Ovary (tissue), 7 donors: ENCODE measurements at regions not wholly inside any gene's neighbourhood (a gene's known extent, or its start where the extent isn't known, plus 50 kb on each side); places are given as distances from the start of the nearest gene placed in this dataset.

Experiments used
- DNase-seq, 5 donors: peaks; one replicate each; pipeline ENCODE4 v3.0.0-alpha.2; 2019 to 2020
- H3K27ac ChIP-seq, 2 donors: fragments of 200-600 bp; one replicate each; pipeline versions ENCODE4 v1.5.1 to v1.8.0; 2019 to 2022
- H3K27me3 ChIP-seq: fragments of 200-600 bp; one replicate; pipeline ENCODE4 v1.8.0; 2022
- H3K36me3 ChIP-seq: fragments of 200-600 bp; sonication (generic); one replicate; pipeline ENCODE4 v1.5.1; 2019
- H3K4me1 ChIP-seq: one replicate; pipeline ENCODE4 v1.8.1; 2013; ENCODE audit warnings: mild to moderate bottlenecking, moderate library complexity; ENCODE audit not compliant: insufficient read depth
- H3K4me3 ChIP-seq: fragments of 200-600 bp; sonication (generic); one replicate; pipeline ENCODE4 v1.5.1; 2017
- H3K9me3 ChIP-seq, 2 donors: fragments of 200-600 bp in 1 of 2; sonication (generic) in 1 of 2; one replicate each; pipeline versions ENCODE4 v1.5.1 to v1.8.1; 2013 to 2019; ENCODE audit warnings: mild to moderate bottlenecking in 1 of 2, moderate library complexity in 1 of 2
- EP300 ChIP-seq: sonication (generic); formaldehyde crosslinking; IDR thresholded peaks from one replicate; pipeline ENCODE4 v1.6.1; 2017; ENCODE audit warnings: antibody characterized with exemption
- POLR2A ChIP-seq: fragments of 450-650 bp; IDR thresholded peaks from one replicate; pipeline ENCODE4 v1.6.1; 2017; ENCODE audit warnings: antibody characterized with exemption, mild to moderate bottlenecking, moderate library complexity
- WGBS, 3 donors: extraction: QIAGEN DNeasy Blood & Tissue Kit in 1 of 3; methylation state at CpG; one replicate each; pipeline versions ENCODE4 v1.1.5 to v1.1.7; 2013 to 2017; 5-methylcytosine and 5-hydroxymethylcytosine counted together
- intact Hi-C, 4 donors: fragments of 100-400 bp; cut with DNase I; formaldehyde crosslinking; loops; one replicate each; pipeline versions ENCODE4 v1.11.0 to v1.15.1; 2022 to 2023
- TF ChIP-seq, protein P1 (sequence below), 3 donors: fragments of 450-650 bp in 2 of 3; fragments of 200-600 bp in 1 of 3; IDR thresholded peaks; one replicate each; pipeline versions ENCODE4 v1.5.1 to v1.8.0; 2016 to 2022; ENCODE audit warnings: antibody characterized with exemption in 3 of 3, mild to moderate bottlenecking in 1 of 3
- donor health status: DM: no; HTN: no; CAD: no; lungs with moderate emphysema.
- donor health status: DM: no; HTN: no; CAD: no.
- donor health status: Bipolar disorder and iron deficiency.
- donor health status: DM: no; HTN: no; CAD: no.
- donor health status: DM: yes; HTN: yes; CAD: no.

DNA sequence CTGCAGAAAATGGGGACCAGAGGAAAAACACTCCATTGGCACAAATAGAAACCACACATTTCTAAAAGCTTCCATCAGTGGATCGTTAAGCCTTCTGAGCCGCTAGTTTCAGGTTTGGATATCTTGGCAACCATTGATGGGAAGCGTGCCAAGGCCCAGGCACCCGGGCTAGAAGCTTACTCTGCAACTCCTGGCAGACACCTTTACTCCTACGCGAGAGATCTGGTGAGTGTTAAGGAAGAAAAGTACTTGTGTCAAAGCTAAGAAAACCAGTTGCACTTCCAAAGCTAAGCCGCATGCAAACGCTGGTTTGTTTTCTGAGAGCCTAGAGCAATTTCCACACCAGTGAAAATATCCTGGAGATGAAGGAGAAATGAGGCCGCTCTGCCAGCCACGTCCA is 472.4 kb downstream of the PMP22 start:
- WGBS, 3 donors = 60 to 65% (median 64%) methylated on average over 10 of the region's 10 CpGs
- Histone ChIP-seq H3K36me3 (no peaks in the 10 kb centered on the region), H3K27me3 (no peaks in the 10 kb centered on the region), H3K9me3 (no peaks in the 10 kb centered on the region), H3K27ac (no peak overlapping the region), H3K4me3 (no peak overlapping the region), H3K4me1 (no peaks in the 10 kb centered on the region)
- DNase-seq = no peak
- no peak for TF ChIP-seq EP300
- TF ChIP-seq POLR2A = no peak
- TF ChIP-seq, protein P1, sequence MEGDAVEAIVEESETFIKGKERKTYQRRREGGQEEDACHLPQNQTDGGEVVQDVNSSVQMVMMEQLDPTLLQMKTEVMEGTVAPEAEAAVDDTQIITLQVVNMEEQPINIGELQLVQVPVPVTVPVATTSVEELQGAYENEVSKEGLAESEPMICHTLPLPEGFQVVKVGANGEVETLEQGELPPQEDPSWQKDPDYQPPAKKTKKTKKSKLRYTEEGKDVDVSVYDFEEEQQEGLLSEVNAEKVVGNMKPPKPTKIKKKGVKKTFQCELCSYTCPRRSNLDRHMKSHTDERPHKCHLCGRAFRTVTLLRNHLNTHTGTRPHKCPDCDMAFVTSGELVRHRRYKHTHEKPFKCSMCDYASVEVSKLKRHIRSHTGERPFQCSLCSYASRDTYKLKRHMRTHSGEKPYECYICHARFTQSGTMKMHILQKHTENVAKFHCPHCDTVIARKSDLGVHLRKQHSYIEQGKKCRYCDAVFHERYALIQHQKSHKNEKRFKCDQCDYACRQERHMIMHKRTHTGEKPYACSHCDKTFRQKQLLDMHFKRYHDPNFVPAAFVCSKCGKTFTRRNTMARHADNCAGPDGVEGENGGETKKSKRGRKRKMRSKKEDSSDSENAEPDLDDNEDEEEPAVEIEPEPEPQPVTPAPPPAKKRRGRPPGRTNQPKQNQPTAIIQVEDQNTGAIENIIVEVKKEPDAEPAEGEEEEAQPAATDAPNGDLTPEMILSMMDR (IDR thresholded peaks at IDR 0.05) = no peak
- intact Hi-C loops = no loop called here

DNA sequence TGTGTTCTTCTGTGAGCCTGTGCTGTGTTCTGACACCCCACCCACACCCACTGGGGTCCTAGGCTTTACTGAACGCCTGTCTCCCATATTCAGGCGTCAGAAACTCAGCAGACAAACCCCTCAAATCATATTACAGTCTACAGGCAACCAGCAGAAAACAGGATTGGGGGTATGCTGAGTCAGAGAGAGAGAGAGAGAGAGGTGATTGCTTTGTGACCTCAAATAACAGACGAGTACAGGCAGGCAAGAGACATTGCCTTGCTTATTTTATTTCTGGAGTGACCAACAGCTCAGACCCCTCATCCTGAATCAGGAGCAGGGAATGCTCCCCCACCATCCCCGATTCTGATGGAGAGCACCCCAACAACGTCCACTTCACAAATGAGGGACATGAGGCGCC is 473.9 kb downstream of the PMP22 start:
- H3K27me3 ChIP-seq = no peaks in the 10 kb centered on the region
- H3K27ac ChIP-seq = no peak overlapping the region
- H3K9me3 ChIP-seq = no peaks in the 10 kb centered on the region
- no peak for DNase-seq
- no peaks in the 10 kb centered on the region for H3K4me1 ChIP-seq
- no peaks in the 10 kb centered on the region for H3K36me3 ChIP-seq
- no peak for TF ChIP-seq POLR2A
- TF ChIP-seq EP300 = no peak
- TF ChIP-seq, protein P1 (IDR thresholded peaks at IDR 0.05) = no peak
- no peak overlapping the region for H3K4me3 ChIP-seq
- 42 to 66% (median 51%) methylated on average over 6 of the region's 6 CpGs for WGBS, 3 donors
- intact Hi-C loops = no loop called here

DNA sequence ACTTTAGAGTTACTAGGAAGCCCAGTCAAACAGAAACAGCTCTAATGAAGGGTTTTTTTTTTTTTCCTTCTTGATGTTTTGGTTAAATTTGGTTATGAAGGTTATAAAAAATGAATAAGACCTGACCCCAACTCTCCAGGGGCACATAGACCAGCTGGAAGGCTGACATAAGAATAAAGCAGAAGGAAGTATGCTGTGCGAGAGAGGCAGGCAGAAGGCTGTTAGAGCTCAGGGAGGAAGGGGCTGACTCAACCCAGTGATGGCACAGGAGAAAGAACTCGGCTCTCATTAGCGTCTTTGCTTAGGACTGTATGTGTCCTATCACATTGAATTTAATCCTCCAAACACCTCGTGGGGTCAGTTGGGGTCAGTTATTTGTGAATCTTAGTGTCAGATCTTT is 474.6 kb downstream of the PMP22 start:
- Histone ChIP-seq H3K27me3 (no peaks in the 10 kb centered on the region), H3K4me1 (no peaks in the 10 kb centered on the region), H3K36me3 (no peaks in the 10 kb centered on the region), H3K4me3 (no peak overlapping the region), H3K27ac (no peak overlapping the region), H3K9me3 (no peaks in the 10 kb centered on the region)
- intact Hi-C loops = no loop called here
- no peak for DNase-seq
- WGBS, 3 donors = 1 to 6% (median 2%) methylated on average over 4 of the region's 4 CpGs
- TF ChIP-seq, protein P1 (IDR thresholded peaks at IDR 0.05) = no peak
- TF ChIP-seq EP300 (no peak), POLR2A (no peak)

DNA sequence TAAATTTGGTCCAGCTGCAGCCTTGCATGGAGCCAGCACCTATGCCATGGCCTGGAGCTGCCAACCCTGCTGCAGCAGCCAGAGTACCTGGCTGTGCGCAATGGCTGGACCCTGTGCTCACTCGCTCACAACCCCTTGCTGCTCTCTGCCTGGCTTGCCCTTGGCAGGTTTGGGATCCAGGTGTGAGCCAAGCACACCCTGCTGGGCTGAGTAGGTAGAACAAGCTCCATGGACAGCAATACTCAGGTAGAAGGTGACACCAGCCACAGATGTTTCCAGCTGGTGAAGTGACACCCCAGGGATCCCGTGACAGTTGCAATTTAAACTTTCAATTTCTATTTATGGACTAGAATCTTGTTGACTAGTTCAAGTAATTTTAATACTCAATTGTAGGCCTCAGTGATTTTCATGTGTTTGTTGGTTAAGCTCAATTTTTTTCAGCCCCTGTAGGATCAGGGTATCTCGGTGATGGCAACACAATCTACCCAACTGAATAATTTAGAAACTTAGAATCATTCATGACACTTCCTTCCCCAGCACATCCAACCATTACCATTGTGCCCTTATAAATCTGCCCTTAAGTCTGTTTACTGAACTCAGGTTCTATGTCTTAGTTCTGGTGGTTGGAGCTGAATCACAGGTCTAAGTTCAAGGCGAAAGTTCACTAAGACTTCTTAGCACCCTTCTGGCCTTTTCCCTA is 480.0 kb downstream of the PMP22 start:
- no peak for DNase-seq
- H3K27me3 ChIP-seq = no peaks in the 10 kb centered on the region
- H3K4me3 ChIP-seq = no peak overlapping the region
- TF ChIP-seq, protein P1 (IDR thresholded peaks at IDR 0.05) = no peak
- TF ChIP-seq POLR2A (no peak), EP300 (no peak)
- H3K4me1 ChIP-seq = no peaks in the 10 kb centered on the region
- 76 to 92% (median 79%) methylated on average over 5 of the region's 5 CpGs for WGBS, 3 donors
- intact Hi-C loops = no loop called here
- no peaks in the 10 kb centered on the region for H3K36me3 ChIP-seq
- H3K27ac ChIP-seq = no peak overlapping the region
- H3K9me3 ChIP-seq = no peaks in the 10 kb centered on the region
